VCaP (cell line): ENCODE measurements at regions not wholly inside any gene's neighbourhood (a gene's known extent, or its start where the extent isn't known, plus 50 kb on each side); places are given as distances from the start of the nearest gene placed in this dataset.

ENCODE experiments used
- H3K27ac ChIP-seq: fragments of 450-650 bp; 2 replicates; pipeline ENCODE4 v1.5.1; 2017
- CTCF ChIP-seq: fragments of 450-650 bp; conservative IDR thresholded peaks from 2 replicates; pipeline ENCODE4 v1.5.1; 2017; ENCODE audit warnings: mild to moderate bottlenecking, moderate library complexity

DNA sequence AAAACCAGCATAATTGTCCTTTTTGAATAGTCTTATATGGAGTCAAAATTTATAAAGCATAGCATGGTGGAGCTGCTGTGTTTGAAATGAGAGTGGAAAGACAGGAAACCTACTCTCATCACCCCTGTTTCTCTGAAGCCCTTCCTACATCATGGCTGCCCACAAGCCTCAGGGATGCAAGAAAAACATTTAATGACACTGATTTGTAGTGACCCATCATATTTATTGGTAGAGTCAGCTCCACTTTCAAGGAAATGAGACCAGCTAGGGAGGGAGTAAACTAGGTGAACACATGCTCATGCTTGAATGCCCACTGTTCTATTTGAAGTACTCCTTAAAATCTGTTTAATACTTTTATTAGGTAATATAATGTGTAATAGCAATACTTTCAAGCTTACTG is 494.3 kb upstream of the KCNMB2 start:
- no peak for TF ChIP-seq CTCF
- H3K27ac ChIP-seq: no peak overlapping the region

DNA sequence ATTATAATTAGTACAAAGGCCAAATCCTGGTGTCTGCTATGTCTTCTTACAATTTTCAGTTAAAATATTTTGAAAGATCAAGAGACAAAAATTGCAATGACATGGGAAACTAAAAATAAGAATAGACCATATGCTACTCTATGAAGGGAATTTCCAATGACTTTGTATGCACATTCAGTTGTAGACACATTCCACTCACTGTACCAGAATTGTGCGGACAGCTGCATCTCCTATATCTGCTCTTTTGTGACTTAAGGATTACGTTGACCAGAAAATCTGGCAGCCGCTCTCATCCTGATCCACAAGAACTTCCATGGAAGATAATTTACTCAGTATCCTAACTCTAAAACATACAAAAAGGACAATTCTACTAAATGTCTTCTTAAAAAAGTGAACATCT is 493.9 kb upstream of the KCNMB2 start:
- H3K27ac ChIP-seq: no peak overlapping the region
- no peak for TF ChIP-seq CTCF

- H3K27ac ChIP-seq: no peak overlapping the region
- TF ChIP-seq CTCF: no peak
Measured at GRCh38 chr3:178043084-178043483, 493.2 kb upstream of the KCNMB2 start.

DNA sequence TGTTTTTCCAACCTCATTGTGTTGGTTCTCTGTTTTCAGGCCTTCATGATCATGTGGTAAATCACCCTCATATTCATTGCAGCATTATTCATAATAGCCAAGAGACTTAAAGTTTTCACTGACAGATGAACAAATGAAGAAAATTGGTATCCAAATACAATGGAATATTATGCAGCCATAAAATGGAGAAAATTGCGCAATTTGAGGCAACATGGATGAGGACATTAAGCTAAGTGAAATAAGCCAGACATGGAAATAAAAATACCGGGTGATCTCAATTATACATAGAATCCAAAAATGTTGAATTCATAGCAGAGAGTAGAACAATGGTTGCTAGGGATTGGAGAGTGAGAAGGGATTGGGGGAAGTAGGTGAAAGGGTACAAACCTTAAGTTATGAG is 491.9 kb upstream of the KCNMB2 start:
- no peak overlapping the region for H3K27ac ChIP-seq

GRCh38 chr3:178047496-178047895 is 488.7 kb upstream of the KCNMB2 start:
- TF ChIP-seq CTCF: no peak
- H3K27ac ChIP-seq: no peak overlapping the region

More for the DNA sequence above, 491.9 kb upstream of the KCNMB2 start:
- no peak for TF ChIP-seq CTCF

DNA sequence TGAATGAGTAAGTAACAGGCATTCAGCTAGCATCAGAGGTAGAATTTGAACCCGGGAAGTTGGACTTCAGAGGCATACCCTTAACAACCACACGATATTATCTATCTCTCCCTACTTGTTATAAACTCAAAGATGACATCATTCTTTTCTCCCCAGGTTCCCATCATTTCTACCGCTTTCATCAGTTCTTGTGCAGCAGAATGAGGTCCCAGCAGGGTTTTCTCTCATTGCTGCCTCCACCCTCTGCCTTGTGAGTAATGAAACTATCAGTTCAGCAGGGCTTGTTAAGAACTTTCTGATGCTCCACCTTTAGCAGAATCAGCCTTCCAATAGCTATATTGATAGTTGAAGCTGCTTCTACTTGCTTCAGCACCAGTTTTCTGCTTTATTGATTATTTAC is 487.5 kb upstream of the KCNMB2 start:
- no peak for TF ChIP-seq CTCF
- H3K27ac ChIP-seq: no peak overlapping the region

GRCh38 chr3:178054471-178054870 is 481.8 kb upstream of the KCNMB2 start:
- no peak overlapping the region for H3K27ac ChIP-seq
- TF ChIP-seq CTCF: no peak

DNA sequence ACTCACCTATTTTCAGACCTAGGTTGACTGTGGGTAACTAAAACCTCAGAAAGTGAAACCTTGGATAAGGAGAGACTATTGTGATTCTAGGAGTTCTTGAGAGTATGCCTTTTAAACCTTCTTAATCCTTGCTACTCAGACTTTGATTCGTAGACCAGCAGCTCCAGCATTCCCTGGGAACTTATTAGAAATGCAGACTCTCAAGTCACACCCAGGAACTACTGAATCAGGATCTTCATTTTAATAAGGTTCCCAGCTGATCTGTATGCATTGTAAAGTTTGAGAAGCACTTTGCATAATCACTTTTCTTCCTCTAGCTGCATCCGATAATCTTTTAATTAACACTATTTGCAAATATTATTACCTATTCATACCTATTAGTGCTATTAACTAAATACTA is 480.3 kb upstream of the KCNMB2 start:
- TF ChIP-seq CTCF: no peak
- no peak overlapping the region for H3K27ac ChIP-seq
